Peyer's patch (tissue), 4 donors: ENCODE measurements at regions not wholly inside any gene's neighbourhood (a gene's known extent, or its start where the extent isn't known, plus 50 kb on each side); places are given as distances from the start of the nearest gene placed in this dataset.

ENCODE experiments used
- POLR2A ChIP-seq, 2 donors: fragments of 450-650 bp; IDR thresholded peaks; one replicate each; pipeline ENCODE4 v1.5.1; 2017; ENCODE audit warnings: antibody characterized with exemption in 2 of 2, mild to moderate bottlenecking in 2 of 2, moderate library complexity in 2 of 2
- TF ChIP-seq, protein P1 (sequence below), 6 experiments: fragments of 450-650 bp in 4 of 6; fragments of 200-600 bp in 2 of 6; sonication (generic) in 1 of 6; IDR thresholded peaks; one replicate each; pipeline ENCODE4 v1.5.1; 2017 to 2019; ENCODE audit warnings: antibody characterized with exemption in 6 of 6, mild to moderate bottlenecking in 3 of 6, moderate library complexity in 1 of 6

DNA sequence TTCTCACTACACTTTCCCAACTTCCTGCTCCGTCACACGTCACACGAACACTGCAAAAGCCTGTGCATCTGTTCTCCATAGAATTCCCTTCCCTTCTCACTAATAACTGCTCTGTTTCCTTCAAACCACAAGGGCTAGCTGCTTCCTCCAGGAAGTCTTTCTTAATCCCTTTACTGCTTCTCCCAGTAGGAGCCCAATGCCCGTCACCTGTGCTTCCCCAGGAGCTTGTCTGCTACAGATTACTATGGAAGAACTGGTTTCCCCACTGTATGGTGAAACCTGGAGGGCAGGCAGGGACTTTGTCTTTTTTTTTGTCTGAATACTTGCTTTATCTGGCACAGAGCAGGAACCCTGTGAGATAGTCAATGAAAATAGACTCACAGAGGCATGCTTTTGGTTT is 444.7 kb upstream of the MAP3K7 start:
- TF ChIP-seq, protein P1, sequence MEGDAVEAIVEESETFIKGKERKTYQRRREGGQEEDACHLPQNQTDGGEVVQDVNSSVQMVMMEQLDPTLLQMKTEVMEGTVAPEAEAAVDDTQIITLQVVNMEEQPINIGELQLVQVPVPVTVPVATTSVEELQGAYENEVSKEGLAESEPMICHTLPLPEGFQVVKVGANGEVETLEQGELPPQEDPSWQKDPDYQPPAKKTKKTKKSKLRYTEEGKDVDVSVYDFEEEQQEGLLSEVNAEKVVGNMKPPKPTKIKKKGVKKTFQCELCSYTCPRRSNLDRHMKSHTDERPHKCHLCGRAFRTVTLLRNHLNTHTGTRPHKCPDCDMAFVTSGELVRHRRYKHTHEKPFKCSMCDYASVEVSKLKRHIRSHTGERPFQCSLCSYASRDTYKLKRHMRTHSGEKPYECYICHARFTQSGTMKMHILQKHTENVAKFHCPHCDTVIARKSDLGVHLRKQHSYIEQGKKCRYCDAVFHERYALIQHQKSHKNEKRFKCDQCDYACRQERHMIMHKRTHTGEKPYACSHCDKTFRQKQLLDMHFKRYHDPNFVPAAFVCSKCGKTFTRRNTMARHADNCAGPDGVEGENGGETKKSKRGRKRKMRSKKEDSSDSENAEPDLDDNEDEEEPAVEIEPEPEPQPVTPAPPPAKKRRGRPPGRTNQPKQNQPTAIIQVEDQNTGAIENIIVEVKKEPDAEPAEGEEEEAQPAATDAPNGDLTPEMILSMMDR (IDR thresholded peaks at IDR 0.05), result no peak
- TF ChIP-seq POLR2A (IDR thresholded peaks at IDR 0.05), result no peak
